A549 (cell line): ENCODE measurements at regions not wholly inside any gene's neighbourhood (a gene's known extent, or its start where the extent isn't known, plus 50 kb on each side); places are given as distances from the start of the nearest gene placed in this dataset.

Source experiments
- CBX8 ChIP-seq: fragments of 200-600 bp; sonication (generic); IDR thresholded peaks from 2 replicates; pipeline ENCODE4 v1.6.1; 2016
- PHF8 ChIP-seq: fragments of 200-600 bp; sonication (generic); IDR thresholded peaks from 2 replicates; pipeline ENCODE4 v1.6.1; 2016; ENCODE audit warnings: low read depth, mild to moderate bottlenecking, antibody characterized with exemption, moderate library complexity, borderline replicate concordance
- TF ChIP-seq, protein P1 (sequence below): IDR thresholded peaks from 2 replicates; pipeline ENCODE4 v1.6.1; 2012
- TF ChIP-seq, protein P2 (sequence below): fragments of >200 bp; sonication (Bioruptor Twin); formaldehyde crosslinking; IDR thresholded peaks from 3 replicates; pipeline ENCODE4 v1.5.1; 2016

DNA sequence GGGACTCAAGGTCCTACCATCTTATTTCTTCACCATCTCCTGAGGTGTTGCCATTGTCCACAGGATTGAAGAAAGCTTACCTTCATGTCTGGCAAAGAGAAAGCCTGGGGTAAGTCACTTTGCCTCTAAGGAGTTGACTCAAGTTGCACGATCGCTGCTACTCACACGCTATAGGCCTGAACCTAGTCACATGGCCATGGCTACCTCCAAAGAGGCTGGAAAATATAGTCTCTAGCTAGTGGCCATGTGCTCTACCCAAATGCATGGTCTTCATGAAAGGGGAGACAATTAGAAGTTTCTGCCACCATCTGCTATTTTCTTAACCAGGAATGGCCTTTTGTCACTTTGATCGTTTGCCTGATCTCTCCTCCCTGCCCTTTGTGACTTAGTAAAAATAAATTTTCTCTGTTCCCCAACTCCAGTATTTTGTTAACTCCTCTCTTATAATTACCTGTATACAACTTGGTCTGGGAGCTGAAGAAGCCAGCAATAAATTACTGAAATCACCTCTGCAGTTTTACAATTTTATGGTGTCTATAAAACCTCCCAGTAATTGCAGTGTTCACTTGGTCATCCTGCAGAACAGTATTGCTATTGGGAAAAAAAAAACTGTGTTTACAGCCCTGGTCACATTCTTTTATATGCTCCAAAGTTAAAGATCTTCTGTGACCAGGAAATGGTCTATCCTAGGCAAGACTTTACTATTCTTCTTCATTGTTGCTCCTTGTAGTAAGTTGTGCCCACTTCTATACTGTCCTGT, 126.7 kb upstream of the TSPAN5 start:
- TF ChIP-seq, protein P1, sequence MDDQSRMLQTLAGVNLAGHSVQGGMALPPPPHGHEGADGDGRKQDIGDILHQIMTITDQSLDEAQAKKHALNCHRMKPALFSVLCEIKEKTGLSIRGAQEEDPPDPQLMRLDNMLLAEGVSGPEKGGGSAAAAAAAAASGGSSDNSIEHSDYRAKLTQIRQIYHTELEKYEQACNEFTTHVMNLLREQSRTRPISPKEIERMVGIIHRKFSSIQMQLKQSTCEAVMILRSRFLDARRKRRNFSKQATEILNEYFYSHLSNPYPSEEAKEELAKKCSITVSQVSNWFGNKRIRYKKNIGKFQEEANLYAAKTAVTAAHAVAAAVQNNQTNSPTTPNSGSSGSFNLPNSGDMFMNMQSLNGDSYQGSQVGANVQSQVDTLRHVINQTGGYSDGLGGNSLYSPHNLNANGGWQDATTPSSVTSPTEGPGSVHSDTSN: no peak
- TF ChIP-seq PHF8 (no peak), CBX8 (no peak)
- TF ChIP-seq, protein P2, sequence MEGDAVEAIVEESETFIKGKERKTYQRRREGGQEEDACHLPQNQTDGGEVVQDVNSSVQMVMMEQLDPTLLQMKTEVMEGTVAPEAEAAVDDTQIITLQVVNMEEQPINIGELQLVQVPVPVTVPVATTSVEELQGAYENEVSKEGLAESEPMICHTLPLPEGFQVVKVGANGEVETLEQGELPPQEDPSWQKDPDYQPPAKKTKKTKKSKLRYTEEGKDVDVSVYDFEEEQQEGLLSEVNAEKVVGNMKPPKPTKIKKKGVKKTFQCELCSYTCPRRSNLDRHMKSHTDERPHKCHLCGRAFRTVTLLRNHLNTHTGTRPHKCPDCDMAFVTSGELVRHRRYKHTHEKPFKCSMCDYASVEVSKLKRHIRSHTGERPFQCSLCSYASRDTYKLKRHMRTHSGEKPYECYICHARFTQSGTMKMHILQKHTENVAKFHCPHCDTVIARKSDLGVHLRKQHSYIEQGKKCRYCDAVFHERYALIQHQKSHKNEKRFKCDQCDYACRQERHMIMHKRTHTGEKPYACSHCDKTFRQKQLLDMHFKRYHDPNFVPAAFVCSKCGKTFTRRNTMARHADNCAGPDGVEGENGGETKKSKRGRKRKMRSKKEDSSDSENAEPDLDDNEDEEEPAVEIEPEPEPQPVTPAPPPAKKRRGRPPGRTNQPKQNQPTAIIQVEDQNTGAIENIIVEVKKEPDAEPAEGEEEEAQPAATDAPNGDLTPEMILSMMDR: no peak
